ENCODE measurements at regions not wholly inside any gene's neighbourhood (a gene's known extent, or its start where the extent isn't known, plus 50 kb on each side); places are given as distances from the start of the nearest gene placed in this dataset.

GRCh38 chr7:19290968-19291367 is 145.7 kb upstream of the FERD3L start:
- no peaks in the 10 kb centered on the region for H3K4me1 Mint-ChIP-seq
- CTCF ChIA-PET = no interaction called here
- H3K27ac Mint-ChIP-seq = no peak overlapping the region
- no peaks in the 10 kb centered on the region for H3K36me3 Mint-ChIP-seq
- no peak overlapping the region for H3K4me3 Mint-ChIP-seq
- TF ChIP-seq CREM (CRISPR knock-in tag; IDR thresholded peaks at IDR 0.05) = no peak
- no peak for TF ChIP-seq ATF2 (CRISPR knock-in tag; IDR thresholded peaks at IDR 0.05; ENCODE audit: borderline replicate concordance, low read depth)
- TF ChIP-seq ZNF671 (CRISPR knock-in tag; IDR thresholded peaks at IDR 0.05) = no peak
- no peak for TF ChIP-seq ATF3 (CRISPR knock-in tag; conservative IDR thresholded peaks at IDR 0.05)
- TF ChIP-seq, protein P1, sequence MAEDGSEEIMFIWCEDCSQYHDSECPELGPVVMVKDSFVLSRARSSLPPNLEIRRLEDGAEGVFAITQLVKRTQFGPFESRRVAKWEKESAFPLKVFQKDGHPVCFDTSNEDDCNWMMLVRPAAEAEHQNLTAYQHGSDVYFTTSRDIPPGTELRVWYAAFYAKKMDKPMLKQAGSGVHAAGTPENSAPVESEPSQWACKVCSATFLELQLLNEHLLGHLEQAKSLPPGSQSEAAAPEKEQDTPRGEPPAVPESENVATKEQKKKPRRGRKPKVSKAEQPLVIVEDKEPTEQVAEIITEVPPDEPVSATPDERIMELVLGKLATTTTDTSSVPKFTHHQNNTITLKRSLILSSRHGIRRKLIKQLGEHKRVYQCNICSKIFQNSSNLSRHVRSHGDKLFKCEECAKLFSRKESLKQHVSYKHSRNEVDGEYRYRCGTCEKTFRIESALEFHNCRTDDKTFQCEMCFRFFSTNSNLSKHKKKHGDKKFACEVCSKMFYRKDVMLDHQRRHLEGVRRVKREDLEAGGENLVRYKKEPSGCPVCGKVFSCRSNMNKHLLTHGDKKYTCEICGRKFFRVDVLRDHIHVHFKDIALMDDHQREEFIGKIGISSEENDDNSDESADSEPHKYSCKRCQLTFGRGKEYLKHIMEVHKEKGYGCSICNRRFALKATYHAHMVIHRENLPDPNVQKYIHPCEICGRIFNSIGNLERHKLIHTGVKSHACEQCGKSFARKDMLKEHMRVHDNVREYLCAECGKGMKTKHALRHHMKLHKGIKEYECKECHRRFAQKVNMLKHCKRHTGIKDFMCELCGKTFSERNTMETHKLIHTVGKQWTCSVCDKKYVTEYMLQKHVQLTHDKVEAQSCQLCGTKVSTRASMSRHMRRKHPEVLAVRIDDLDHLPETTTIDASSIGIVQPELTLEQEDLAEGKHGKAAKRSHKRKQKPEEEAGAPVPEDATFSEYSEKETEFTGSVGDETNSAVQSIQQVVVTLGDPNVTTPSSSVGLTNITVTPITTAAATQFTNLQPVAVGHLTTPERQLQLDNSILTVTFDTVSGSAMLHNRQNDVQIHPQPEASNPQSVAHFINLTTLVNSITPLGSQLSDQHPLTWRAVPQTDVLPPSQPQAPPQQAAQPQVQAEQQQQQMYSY (CRISPR knock-in tag; IDR thresholded peaks at IDR 0.05) = no peak
- TF ChIP-seq, protein P2, sequence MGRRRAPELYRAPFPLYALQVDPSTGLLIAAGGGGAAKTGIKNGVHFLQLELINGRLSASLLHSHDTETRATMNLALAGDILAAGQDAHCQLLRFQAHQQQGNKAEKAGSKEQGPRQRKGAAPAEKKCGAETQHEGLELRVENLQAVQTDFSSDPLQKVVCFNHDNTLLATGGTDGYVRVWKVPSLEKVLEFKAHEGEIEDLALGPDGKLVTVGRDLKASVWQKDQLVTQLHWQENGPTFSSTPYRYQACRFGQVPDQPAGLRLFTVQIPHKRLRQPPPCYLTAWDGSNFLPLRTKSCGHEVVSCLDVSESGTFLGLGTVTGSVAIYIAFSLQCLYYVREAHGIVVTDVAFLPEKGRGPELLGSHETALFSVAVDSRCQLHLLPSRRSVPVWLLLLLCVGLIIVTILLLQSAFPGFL (CRISPR knock-in tag; IDR thresholded peaks at IDR 0.05; ENCODE audit: borderline replicate concordance) = no peak
- TF ChIP-seq NFE2L1 (CRISPR knock-in tag; IDR thresholded peaks at IDR 0.05) = no peak
- no peak for TF ChIP-seq ZNF263 (CRISPR knock-in tag; IDR thresholded peaks at IDR 0.05; ENCODE audit: low read depth)
- TF ChIP-seq, protein P3, sequence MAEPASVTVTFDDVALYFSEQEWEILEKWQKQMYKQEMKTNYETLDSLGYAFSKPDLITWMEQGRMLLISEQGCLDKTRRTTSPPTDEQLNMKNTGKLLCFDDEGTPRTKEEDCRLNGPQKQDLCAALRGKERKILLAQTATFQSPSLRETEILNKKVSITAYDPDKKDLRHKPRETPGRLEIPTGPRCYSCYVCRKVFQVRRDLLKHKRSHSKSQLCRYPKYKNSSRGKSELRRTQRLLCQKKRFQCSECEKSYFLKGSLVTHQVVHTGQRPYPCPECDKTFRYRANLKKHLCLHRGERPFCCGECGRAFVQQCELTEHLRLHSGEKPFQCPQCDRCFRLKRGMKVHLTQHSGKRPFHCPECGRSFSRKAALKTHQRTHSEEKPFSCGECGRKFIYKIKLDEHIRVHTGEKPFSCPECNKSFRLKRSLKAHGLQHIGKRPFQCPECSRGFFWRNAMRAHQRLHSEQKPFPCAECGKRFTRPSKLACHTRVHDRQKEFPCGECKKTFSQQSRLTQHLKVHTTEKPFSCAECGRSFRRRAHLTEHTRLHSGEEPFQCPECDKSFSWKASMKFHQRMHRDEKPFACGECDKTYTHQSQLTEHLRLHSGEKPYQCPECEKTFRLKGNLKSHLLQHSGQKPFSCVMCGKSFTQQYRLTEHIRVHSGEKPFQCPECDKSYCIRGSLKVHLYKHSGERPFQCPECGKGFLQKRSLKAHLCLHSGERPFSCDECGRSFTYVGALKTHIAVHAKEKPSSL (CRISPR knock-in tag; conservative IDR thresholded peaks at IDR 0.05) = no peak
- TF ChIP-seq ELF4 (CRISPR knock-in tag; IDR thresholded peaks at IDR 0.05; ENCODE audit: low read depth) = no peak
- TF ChIP-seq NR2C2 (CRISPR knock-in tag; IDR thresholded peaks at IDR 0.05) = no peak
- no peak for TF ChIP-seq JAZF1 (CRISPR knock-in tag; IDR thresholded peaks at IDR 0.05)
- TF ChIP-seq GABPB1 (CRISPR knock-in tag; IDR thresholded peaks at IDR 0.05) = no peak
- POLR2A ChIA-PET = no interaction called here
- ATAC-seq = no peak
- no peaks in the 10 kb centered on the region for H3K9me3 Mint-ChIP-seq
- no peak for DNase-seq (ENCODE audit: low spot score)
- no peaks in the 10 kb centered on the region for H3K27me3 Mint-ChIP-seq (ENCODE audit: low read depth)

DNA sequence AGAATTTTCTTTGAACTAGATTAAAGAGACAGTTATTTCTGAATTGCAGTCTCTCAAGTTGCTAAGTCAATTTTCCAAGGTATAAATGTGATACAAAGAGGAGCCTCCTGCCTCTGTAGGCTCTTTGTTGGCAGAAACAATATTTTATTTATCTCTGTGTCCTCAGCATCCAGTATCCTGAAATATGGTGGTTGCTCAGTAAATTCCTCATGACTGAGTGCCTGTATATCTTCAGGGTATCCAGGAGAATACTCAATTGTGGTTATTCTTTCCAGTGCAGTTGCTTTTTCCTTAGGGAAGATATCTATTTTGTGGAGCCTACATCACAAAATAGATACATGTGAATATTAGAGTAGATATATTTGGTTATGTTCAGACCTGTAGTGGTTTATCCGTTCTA is 144.8 kb upstream of the FERD3L start:
- ChIA-PET POLR2A (no interaction called here), CTCF (no interaction called here)
- H3K27me3 Mint-ChIP-seq (ENCODE audit: low read depth) = no peaks in the 10 kb centered on the region
- H3K4me3 Mint-ChIP-seq = no peak overlapping the region
- H3K4me1 Mint-ChIP-seq = no peaks in the 10 kb centered on the region
- ATAC-seq = no peak
- no peaks in the 10 kb centered on the region for H3K9me3 Mint-ChIP-seq
- no peak for DNase-seq (ENCODE audit: low spot score)
- H3K27ac Mint-ChIP-seq = no peak overlapping the region
- H3K36me3 Mint-ChIP-seq = no peaks in the 10 kb centered on the region
- TF ChIP-seq GABPB1 (CRISPR knock-in tag; IDR thresholded peaks at IDR 0.05) = no peak
- no peak for TF ChIP-seq USF1 (CRISPR knock-in tag; IDR thresholded peaks at IDR 0.05)
- TF ChIP-seq, protein P4, sequence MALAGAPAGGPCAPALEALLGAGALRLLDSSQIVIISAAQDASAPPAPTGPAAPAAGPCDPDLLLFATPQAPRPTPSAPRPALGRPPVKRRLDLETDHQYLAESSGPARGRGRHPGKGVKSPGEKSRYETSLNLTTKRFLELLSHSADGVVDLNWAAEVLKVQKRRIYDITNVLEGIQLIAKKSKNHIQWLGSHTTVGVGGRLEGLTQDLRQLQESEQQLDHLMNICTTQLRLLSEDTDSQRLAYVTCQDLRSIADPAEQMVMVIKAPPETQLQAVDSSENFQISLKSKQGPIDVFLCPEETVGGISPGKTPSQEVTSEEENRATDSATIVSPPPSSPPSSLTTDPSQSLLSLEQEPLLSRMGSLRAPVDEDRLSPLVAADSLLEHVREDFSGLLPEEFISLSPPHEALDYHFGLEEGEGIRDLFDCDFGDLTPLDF (CRISPR knock-in tag; IDR thresholded peaks at IDR 0.05) = no peak
- TF ChIP-seq, protein P3 (CRISPR knock-in tag; conservative IDR thresholded peaks at IDR 0.05) = no peak
- no peak for TF ChIP-seq ZNF219 (CRISPR knock-in tag; IDR thresholded peaks at IDR 0.05; ENCODE audit: borderline replicate concordance)
- TF ChIP-seq ZNF532 (CRISPR knock-in tag; IDR thresholded peaks at IDR 0.05; ENCODE audit: borderline replicate concordance) = no peak
